KMS-11 (cell line): ENCODE measurements at regions not wholly inside any gene's neighbourhood (a gene's known extent, or its start where the extent isn't known, plus 50 kb on each side); places are given as distances from the start of the nearest gene placed in this dataset.

Experiments used
- H2AFZ ChIP-seq: fragments of 200-600 bp; sonication (generic); 2 replicates; pipeline ENCODE4 v1.6.1; 2016; ENCODE audit warnings: antibody characterized with exemption, mixed run types, low read depth
- H3K27ac ChIP-seq: fragments of 200-600 bp; sonication (generic); 2 replicates; pipeline ENCODE4 v1.6.1; 2016; ENCODE audit warnings: mild to moderate bottlenecking, mixed run types
- H3K27me3 ChIP-seq: fragments of 200-600 bp; sonication (generic); 2 replicates; pipeline ENCODE4 v1.6.1; 2017; ENCODE audit warnings: mild to moderate bottlenecking, low read depth, mixed run types, moderate library complexity; ENCODE audit not compliant: insufficient read depth
- H3K36me3 ChIP-seq: fragments of 200-600 bp; sonication (generic); 2 replicates; pipeline ENCODE4 v1.6.1; 2017; ENCODE audit warnings: mild to moderate bottlenecking, mixed run types; ENCODE audit not compliant: insufficient read depth
- H3K4me1 ChIP-seq: fragments of 200-600 bp; sonication (generic); 2 replicates; pipeline ENCODE4 v1.6.1; 2016; ENCODE audit warnings: mild to moderate bottlenecking, low read depth, mixed run types; ENCODE audit not compliant: poor library complexity, severe bottlenecking
- H3K4me2 ChIP-seq: fragments of 200-600 bp; sonication (generic); 2 replicates; pipeline ENCODE4 v1.7.0; 2016; ENCODE audit warnings: mild to moderate bottlenecking, mixed run types
- H3K4me3 ChIP-seq: fragments of 200-600 bp; sonication (generic); IDR thresholded peaks from 2 replicates; pipeline ENCODE4 v1.6.1; 2017; ENCODE audit warnings: low read depth, low read length, mixed read lengths; ENCODE audit not compliant: insufficient read depth
- H3K79me2 ChIP-seq: fragments of 200-600 bp; sonication (generic); 2 replicates; pipeline ENCODE4 v1.6.1; 2016; ENCODE audit warnings: low read depth, mixed run types; ENCODE audit not compliant: insufficient read depth
- H3K9ac ChIP-seq: fragments of 200-600 bp; sonication (generic); 2 replicates; pipeline ENCODE4 v1.6.1; 2016; ENCODE audit warnings: mild to moderate bottlenecking, mixed run types
- H4K20me1 ChIP-seq: fragments of 200-600 bp; sonication (generic); 2 replicates; pipeline ENCODE4 v1.6.1; 2016; ENCODE audit warnings: mild to moderate bottlenecking, mixed run types; ENCODE audit not compliant: insufficient read depth
- CTCF ChIP-seq: fragments of 200-600 bp; sonication (generic); conservative IDR thresholded peaks from 2 replicates; pipeline ENCODE4 v1.6.1; 2017; ENCODE audit warnings: low read depth, mild to moderate bottlenecking, antibody characterized with exemption, low read length, moderate library complexity, mixed read lengths

DNA sequence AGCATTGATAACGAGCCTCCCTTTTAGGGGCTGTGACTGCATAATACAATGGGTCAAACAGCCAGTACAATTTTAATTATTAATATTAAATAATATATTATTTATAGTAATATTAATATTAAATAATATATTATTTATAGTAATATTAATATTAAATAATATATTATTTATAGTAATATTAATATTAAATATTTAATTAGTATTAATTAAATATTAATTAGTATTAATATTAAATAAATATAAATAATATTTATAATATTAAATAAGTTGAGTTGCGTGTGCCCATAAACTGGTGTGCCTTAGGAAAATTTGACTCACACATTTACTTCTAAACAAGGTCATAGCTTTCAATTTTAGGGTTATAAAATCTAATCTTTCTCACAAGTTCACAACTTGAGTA, 509.3 kb upstream of the RGS18 start:
- Histone ChIP-seq H3K79me2 (no peaks in the 10 kb centered on the region), H4K20me1 (no peaks in the 10 kb centered on the region), H3K27me3 (no peaks in the 10 kb centered on the region), H3K4me1 (peaks cover 20% of the 10 kb centered on the region), H2AFZ (no peak overlapping the region), H3K27ac (no peak overlapping the region), H3K4me3 (no peak overlapping the region), H3K4me2 (no peak overlapping the region), H3K9ac (no peak overlapping the region), H3K36me3 (no peaks in the 10 kb centered on the region)
- TF ChIP-seq CTCF: no peak

DNA sequence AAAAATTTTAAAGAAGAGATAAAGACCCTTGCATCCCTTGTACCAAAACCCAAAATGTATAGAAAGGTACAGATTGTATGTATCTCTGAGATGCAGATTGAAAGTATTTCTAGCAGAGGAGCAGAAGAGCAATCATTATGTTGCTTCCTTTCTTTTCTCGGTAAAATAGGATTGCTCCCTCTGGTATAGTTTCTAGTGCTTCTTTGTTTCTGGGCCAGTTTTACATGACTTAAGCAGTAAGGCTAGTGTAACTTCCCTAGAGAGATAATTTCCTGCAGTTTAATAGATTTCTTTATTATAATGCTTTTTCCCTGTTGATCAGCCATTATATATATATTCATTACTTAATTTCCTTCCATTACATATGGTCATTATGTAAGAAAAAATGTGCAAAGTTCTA, 496.2 kb upstream of the RGS18 start:
- H3K79me2 ChIP-seq: no peaks in the 10 kb centered on the region
- H3K4me2 ChIP-seq: no peak overlapping the region
- H3K27ac ChIP-seq: no peak overlapping the region
- TF ChIP-seq CTCF: no peak
- no peak overlapping the region for H2AFZ ChIP-seq
- H3K4me3 ChIP-seq: no peak overlapping the region
- no peaks in the 10 kb centered on the region for H3K4me1 ChIP-seq
- no peaks in the 10 kb centered on the region for H3K36me3 ChIP-seq
- no peaks in the 10 kb centered on the region for H3K27me3 ChIP-seq
- no peaks in the 10 kb centered on the region for H4K20me1 ChIP-seq
- H3K9ac ChIP-seq: no peak overlapping the region

- H3K36me3 ChIP-seq: no peaks in the 10 kb centered on the region
- no peaks in the 10 kb centered on the region for H3K79me2 ChIP-seq
- no peaks in the 10 kb centered on the region for H4K20me1 ChIP-seq
- no peak overlapping the region for H3K4me2 ChIP-seq
- no peak overlapping the region for H3K27ac ChIP-seq
- H3K4me1 ChIP-seq: no peaks in the 10 kb centered on the region
- no peak overlapping the region for H3K9ac ChIP-seq
- no peak for TF ChIP-seq CTCF
- no peaks in the 10 kb centered on the region for H3K27me3 ChIP-seq
- no peak overlapping the region for H3K4me3 ChIP-seq
- H2AFZ ChIP-seq: no peak overlapping the region
These were observed 495.5 kb upstream of the RGS18 start for GRCh38 chr1:191662746-191663145.

GRCh38 chr1:191668525-191668924, 489.7 kb upstream of the RGS18 start:
- H3K27me3 ChIP-seq: no peaks in the 10 kb centered on the region
- H3K27ac ChIP-seq: no peak overlapping the region
- no peaks in the 10 kb centered on the region for H3K4me1 ChIP-seq
- no peak overlapping the region for H3K4me3 ChIP-seq
- H3K4me2 ChIP-seq: no peak overlapping the region
- no peaks in the 10 kb centered on the region for H3K36me3 ChIP-seq
- H3K79me2 ChIP-seq: no peaks in the 10 kb centered on the region
- TF ChIP-seq CTCF: no peak
- no peaks in the 10 kb centered on the region for H4K20me1 ChIP-seq
- no peak overlapping the region for H3K9ac ChIP-seq
- no peak overlapping the region for H2AFZ ChIP-seq

DNA sequence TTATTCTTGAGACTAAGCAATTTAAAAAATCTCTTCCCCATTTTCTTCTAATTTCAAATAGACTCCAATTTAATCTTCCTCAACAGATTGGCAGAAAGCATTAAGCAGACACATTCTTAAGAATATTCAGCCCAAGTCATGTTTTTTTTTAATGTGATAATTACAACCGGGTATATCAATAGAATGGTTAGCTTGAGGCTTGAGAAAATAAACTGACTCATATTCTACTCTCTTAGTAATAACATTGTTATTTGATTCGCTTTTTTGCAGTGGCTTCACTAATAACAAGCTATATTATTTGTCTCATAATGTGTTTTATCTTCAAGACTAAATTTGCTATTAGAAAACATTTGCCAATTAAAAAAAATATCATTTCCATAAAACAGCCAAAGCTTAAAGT, 488.6 kb upstream of the RGS18 start:
- no peaks in the 10 kb centered on the region for H4K20me1 ChIP-seq
- H3K4me2 ChIP-seq: no peak overlapping the region
- H3K79me2 ChIP-seq: no peaks in the 10 kb centered on the region
- no peak for TF ChIP-seq CTCF
- no peak overlapping the region for H2AFZ ChIP-seq
- H3K9ac ChIP-seq: no peak overlapping the region
- no peaks in the 10 kb centered on the region for H3K27me3 ChIP-seq
- no peak overlapping the region for H3K27ac ChIP-seq
- no peaks in the 10 kb centered on the region for H3K36me3 ChIP-seq
- no peak overlapping the region for H3K4me3 ChIP-seq
- no peaks in the 10 kb centered on the region for H3K4me1 ChIP-seq
